ENCODE measurements at regions not wholly inside any gene's neighbourhood (a gene's known extent, or its start where the extent isn't known, plus 50 kb on each side); places are given as distances from the start of the nearest gene placed in this dataset.

GRCh38 chr9:99750526-99750925 lies 71.2 kb upstream of the NR4A3 start:
- no peak overlapping the region for H3K27ac ChIP-seq
- H3K27me3 ChIP-seq, result no peaks in the 10 kb centered on the region
- H3K9me3 ChIP-seq, result no peaks in the 10 kb centered on the region
- intact Hi-C loops (cut with DNase I), result no loop called here
- no peaks in the 10 kb centered on the region for H3K4me1 ChIP-seq
- DNase-seq (ENCODE audit: extremely low spot score in 2 of 2), result no peak
- H3K4me3 ChIP-seq, result no peak overlapping the region
- H3K36me3 ChIP-seq, result no peaks in the 10 kb centered on the region
- TF ChIP-seq CTCF (IDR thresholded peaks at IDR 0.05), result no peak
- TF ChIP-seq POLR2AphosphoS5 (IDR thresholded peaks at IDR 0.05; ENCODE audit: insufficient read depth in 1 of 2, low read depth in 1 of 2), result no peak
- no peak for TF ChIP-seq POLR2A (IDR thresholded peaks at IDR 0.05)

GRCh38 chr9:99752417-99753109 lies 69.1 kb upstream of the NR4A3 start:
- intact Hi-C loops (cut with DNase I), result no loop called here
- Histone ChIP-seq H3K9me3 (no peaks in the 10 kb centered on the region), H3K27ac (no peak overlapping the region), H3K36me3 (no peaks in the 10 kb centered on the region), H3K27me3 (no peaks in the 10 kb centered on the region), H3K4me3 (no peak overlapping the region), H3K4me1 (no peaks in the 10 kb centered on the region)
- no peak for DNase-seq (ENCODE audit: extremely low spot score in 2 of 2)
- TF ChIP-seq CTCF (IDR thresholded peaks at IDR 0.05), result no peak
- TF ChIP-seq POLR2AphosphoS5 (IDR thresholded peaks at IDR 0.05; ENCODE audit: insufficient read depth in 1 of 2, low read depth in 1 of 2), result no peak
- TF ChIP-seq POLR2A (IDR thresholded peaks at IDR 0.05), result no peak

GRCh38 chr9:99753436-99753835 lies 68.2 kb upstream of the NR4A3 start:
- Histone ChIP-seq H3K4me3 (no peak overlapping the region), H3K27ac (no peak overlapping the region), H3K4me1 (no peaks in the 10 kb centered on the region), H3K27me3 (no peaks in the 10 kb centered on the region), H3K9me3 (no peaks in the 10 kb centered on the region), H3K36me3 (no peaks in the 10 kb centered on the region)
- TF ChIP-seq CTCF (IDR thresholded peaks at IDR 0.05) (no peak), POLR2AphosphoS5 (IDR thresholded peaks at IDR 0.05; ENCODE audit: insufficient read depth in 1 of 2, low read depth in 1 of 2) (no peak)
- intact Hi-C loops (cut with DNase I), result no loop called here
- no peak for DNase-seq (ENCODE audit: extremely low spot score in 2 of 2)

GRCh38 chr9:99760421-99760820 lies 61.3 kb upstream of the NR4A3 start:
- no peaks in the 10 kb centered on the region for H3K27me3 ChIP-seq

More at GRCh38 chr9:99760421-99760820, 61.3 kb upstream of the NR4A3 start:
- H3K4me1 ChIP-seq, result no peaks in the 10 kb centered on the region
- TF ChIP-seq POLR2A (IDR thresholded peaks at IDR 0.05) (no peak), POLR2AphosphoS5 (IDR thresholded peaks at IDR 0.05; ENCODE audit: insufficient read depth in 1 of 2, low read depth in 1 of 2) (no peak), CTCF (IDR thresholded peaks at IDR 0.05) (no peak)
- no peak overlapping the region for H3K4me3 ChIP-seq
- intact Hi-C loops (cut with DNase I), result no loop called here
- no peaks in the 10 kb centered on the region for H3K36me3 ChIP-seq
- DNase-seq (ENCODE audit: extremely low spot score in 2 of 2), result no peak
- H3K27ac ChIP-seq, result no peak overlapping the region
- no peaks in the 10 kb centered on the region for H3K9me3 ChIP-seq

All from vagina (tissue), 2 donors.